CD4-positive, alpha-beta T cell (primary cell): ENCODE measurements at regions not wholly inside any gene's neighbourhood (a gene's known extent, or its start where the extent isn't known, plus 50 kb on each side); places are given as distances from the start of the nearest gene placed in this dataset.

Experiments
- ATAC-seq: fragments of 200-7000 bp; cut with Tn5 transposase; one replicate; pipeline ENCODE4 v1.10.0; 2022; ENCODE audit warnings: mild to moderate bottlenecking; ENCODE audit not compliant: poor library complexity
- CTCF ChIA-PET: fragments of 350-600 bp; sonication (Branson Sonifier 250); formaldehyde crosslinking; loops from one replicate; lab custom pipeline; 2021; ENCODE audit warnings: antibody characterized with exemption, inconsistent platforms; lab: Charles Lee
- POLR2A ChIA-PET: fragments of 350-600 bp; sonication (Branson Sonifier 250); formaldehyde crosslinking; loops from one replicate; lab custom pipeline; 2021; ENCODE audit warnings: antibody characterized with exemption, inconsistent platforms; lab: Charles Lee
- DNase-seq, 14 experiments: peaks; one replicate each; pipeline ENCODE4 v3.0.0-alpha.2; 2013 to 2020; ENCODE audit warnings: mixed read lengths in 2 of 14
- H3K27ac ChIP-seq, 2 donors: one replicate each; pipeline versions ENCODE4 v1.5.1 to v1.7.0; 2013; ENCODE audit warnings: low read length in 2 of 2, low read depth in 1 of 2, mild to moderate bottlenecking in 1 of 2
- H3K27me3 ChIP-seq, 2 experiments: 1 replicate in 1 of 2; 2 replicates in 1 of 2; pipeline versions ENCODE4 v1.6.1 to v1.7.0; 2013; ENCODE audit warnings: low read length in 2 of 2, control low read depth in 1 of 2, mild to moderate bottlenecking in 1 of 2, moderate library complexity in 1 of 2; ENCODE audit not compliant: insufficient read depth in 2 of 2, control insufficient read depth in 1 of 2
- H3K36me3 ChIP-seq: one replicate; pipeline ENCODE4 v1.6.1; 2013; ENCODE audit warnings: low read length, control low read depth; ENCODE audit not compliant: insufficient read depth
- H3K4me1 ChIP-seq: one replicate; pipeline ENCODE4 v1.6.1; 2013; ENCODE audit warnings: low read length, control low read depth; ENCODE audit not compliant: insufficient read depth
- H3K4me3 ChIP-seq: one replicate; pipeline ENCODE4 v1.5.1; 2013; ENCODE audit warnings: mild to moderate bottlenecking, low read length, moderate library complexity
- H3K9me3 ChIP-seq, 2 experiments: 1 replicate in 1 of 2; 2 replicates in 1 of 2; pipeline versions ENCODE4 v1.6.1 to v1.7.0; 2013; ENCODE audit warnings: low read length in 2 of 2, mild to moderate bottlenecking in 2 of 2, control low read depth in 1 of 2, moderate library complexity in 1 of 2; ENCODE audit not compliant: control insufficient read depth in 1 of 2, insufficient read depth in 1 of 2
- H3K27ac Mint-ChIP-seq: one replicate; pipeline ENCODE4 v1.8.0; 2020; ENCODE audit warnings: mixed read lengths
- H3K27me3 Mint-ChIP-seq: one replicate; pipeline ENCODE4 v1.8.0; 2021; ENCODE audit warnings: mixed read lengths
- H3K36me3 Mint-ChIP-seq: one replicate; pipeline ENCODE4 v1.8.0; 2021; ENCODE audit warnings: low read depth, mixed read lengths
- H3K4me1 Mint-ChIP-seq: one replicate; pipeline ENCODE4 v1.8.0; 2021; ENCODE audit warnings: low read depth, mixed read lengths
- H3K4me3 Mint-ChIP-seq: one replicate; pipeline ENCODE4 v1.8.0; 2020; ENCODE audit warnings: mild to moderate bottlenecking, mixed read lengths
- H3K9me3 Mint-ChIP-seq: one replicate; pipeline ENCODE4 v1.8.0; 2020; ENCODE audit warnings: mixed read lengths
- intact Hi-C, 2 experiments: fragments of 100-400 bp; cut with DNase I in 1 of 2; cut with micrococcal nuclease in 1 of 2; formaldehyde crosslinking; loops; one replicate each; pipeline versions ENCODE4 v1.15.1 to v1.9.0; 2023 to 2025; cut with DNase I, micrococcal nuclease
- TF ChIP-seq, protein P1 (sequence below): fragments of 200-600 bp; IDR thresholded peaks from one replicate; pipeline ENCODE4 v1.8.0; 2022; ENCODE audit warnings: antibody characterized with exemption, mild to moderate bottlenecking

DNA sequence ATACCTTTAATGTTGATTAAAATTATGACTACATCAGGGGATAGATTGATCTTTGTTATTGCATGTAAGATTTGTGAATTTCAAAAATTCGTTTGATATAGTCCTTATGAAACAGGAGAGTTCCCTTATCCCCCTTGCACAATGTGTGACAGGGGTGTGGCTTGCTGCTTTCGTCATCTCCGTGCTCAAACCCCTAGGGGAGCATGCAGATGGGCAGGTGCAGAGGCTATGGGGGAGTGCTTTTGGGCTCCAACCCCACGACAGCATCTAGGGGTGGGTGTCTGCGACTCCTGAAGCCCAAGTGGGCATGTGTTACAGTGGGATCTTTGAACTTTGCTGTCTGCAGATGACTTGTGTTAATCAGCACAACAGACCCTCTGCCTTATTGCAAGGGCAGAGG is 360.1 kb upstream of the GOLIM4 start:
- ATAC-seq (no peak), DNase-seq (no peak)
- ChIA-PET CTCF (no interaction called here), POLR2A (no interaction called here)
- Mint-ChIP-seq H3K27me3 (no peaks in the 10 kb centered on the region), H3K4me1 (no peaks in the 10 kb centered on the region), H3K4me3 (no peak overlapping the region), H3K36me3 (no peaks in the 10 kb centered on the region), H3K27ac (no peak overlapping the region), H3K9me3 (peaks cover 1% of the 10 kb centered on the region)
- no peak overlapping the region for H3K27ac ChIP-seq
- H3K9me3 ChIP-seq: peaks cover 0 to 9% of the 10 kb centered on the region in 2 experiments
- TF ChIP-seq, protein P1, sequence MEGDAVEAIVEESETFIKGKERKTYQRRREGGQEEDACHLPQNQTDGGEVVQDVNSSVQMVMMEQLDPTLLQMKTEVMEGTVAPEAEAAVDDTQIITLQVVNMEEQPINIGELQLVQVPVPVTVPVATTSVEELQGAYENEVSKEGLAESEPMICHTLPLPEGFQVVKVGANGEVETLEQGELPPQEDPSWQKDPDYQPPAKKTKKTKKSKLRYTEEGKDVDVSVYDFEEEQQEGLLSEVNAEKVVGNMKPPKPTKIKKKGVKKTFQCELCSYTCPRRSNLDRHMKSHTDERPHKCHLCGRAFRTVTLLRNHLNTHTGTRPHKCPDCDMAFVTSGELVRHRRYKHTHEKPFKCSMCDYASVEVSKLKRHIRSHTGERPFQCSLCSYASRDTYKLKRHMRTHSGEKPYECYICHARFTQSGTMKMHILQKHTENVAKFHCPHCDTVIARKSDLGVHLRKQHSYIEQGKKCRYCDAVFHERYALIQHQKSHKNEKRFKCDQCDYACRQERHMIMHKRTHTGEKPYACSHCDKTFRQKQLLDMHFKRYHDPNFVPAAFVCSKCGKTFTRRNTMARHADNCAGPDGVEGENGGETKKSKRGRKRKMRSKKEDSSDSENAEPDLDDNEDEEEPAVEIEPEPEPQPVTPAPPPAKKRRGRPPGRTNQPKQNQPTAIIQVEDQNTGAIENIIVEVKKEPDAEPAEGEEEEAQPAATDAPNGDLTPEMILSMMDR: no peak
- no peak overlapping the region for H3K4me3 ChIP-seq
- H3K36me3 ChIP-seq: no peaks in the 10 kb centered on the region
- no peaks in the 10 kb centered on the region for H3K4me1 ChIP-seq
- intact Hi-C loops: no loop called here
- H3K27me3 ChIP-seq: no peaks in the 10 kb centered on the region

DNA sequence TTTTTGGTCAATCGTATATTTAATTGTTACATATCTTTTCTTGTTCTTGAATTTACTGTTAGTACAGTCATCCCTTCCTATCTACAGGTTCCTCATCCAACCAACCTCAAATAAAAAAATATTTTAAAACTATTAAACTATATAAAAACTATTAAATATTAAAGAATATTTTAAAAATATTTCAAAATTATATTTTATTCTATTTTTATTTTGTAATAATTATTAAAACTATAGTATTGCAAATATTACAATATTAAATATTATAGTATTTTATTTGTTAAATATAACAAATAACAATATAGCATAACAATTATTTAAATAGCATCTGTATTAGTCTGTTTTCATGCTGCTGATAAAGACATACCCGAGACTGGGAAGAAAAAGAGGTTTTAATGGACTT is 357.9 kb upstream of the GOLIM4 start:
- H3K27ac ChIP-seq: no peak overlapping the region
- H3K36me3 ChIP-seq: no peaks in the 10 kb centered on the region
- no peaks in the 10 kb centered on the region for H3K27me3 ChIP-seq
- no peak for ATAC-seq
- Mint-ChIP-seq H3K9me3 (peaks cover 1% of the 10 kb centered on the region), H3K27me3 (no peaks in the 10 kb centered on the region), H3K4me1 (no peaks in the 10 kb centered on the region), H3K36me3 (no peaks in the 10 kb centered on the region), H3K27ac (no peak overlapping the region), H3K4me3 (no peak overlapping the region)
- TF ChIP-seq, protein P1: no peak
- H3K4me1 ChIP-seq: no peaks in the 10 kb centered on the region
- CTCF ChIA-PET: no interaction called here
- no peak overlapping the region for H3K4me3 ChIP-seq
- peaks cover 0 to 9% of the 10 kb centered on the region in 2 experiments for H3K9me3 ChIP-seq
- intact Hi-C loops: no loop called here
- POLR2A ChIA-PET: no interaction called here
- DNase-seq: no peak

DNA sequence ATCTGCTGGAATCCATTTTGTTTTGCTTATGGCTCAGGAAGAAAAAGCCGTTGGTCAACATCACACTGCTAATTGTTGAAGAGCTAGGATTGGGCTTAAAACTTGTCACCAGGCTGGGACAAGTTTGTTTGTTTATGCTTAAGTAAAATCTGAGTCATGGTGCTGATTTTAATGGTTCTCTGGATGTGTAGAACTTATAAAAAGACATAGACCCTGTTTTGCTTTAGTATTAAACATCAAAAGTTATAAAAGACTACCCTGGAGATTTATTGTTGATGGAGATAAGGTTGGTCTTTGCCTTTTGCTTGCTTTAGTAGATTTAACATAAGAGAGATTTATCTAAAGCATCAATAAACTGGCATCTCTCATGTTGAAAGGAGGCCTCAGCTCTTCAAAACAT is 348.2 kb upstream of the GOLIM4 start:
- intact Hi-C loops: no loop called here

More for the DNA sequence above, 348.2 kb upstream of the GOLIM4 start:
- Mint-ChIP-seq H3K27ac (no peak overlapping the region), H3K4me1 (no peaks in the 10 kb centered on the region), H3K36me3 (no peaks in the 10 kb centered on the region), H3K4me3 (no peak overlapping the region), H3K9me3 (no peaks in the 10 kb centered on the region), H3K27me3 (no peaks in the 10 kb centered on the region)
- DNase-seq (no peak), ATAC-seq (no peak)
- CTCF ChIA-PET: no interaction called here
- Histone ChIP-seq H3K27ac (no peak overlapping the region), H3K9me3 (no peaks in the 10 kb centered on the region), H3K27me3 (no peaks in the 10 kb centered on the region), H3K36me3 (no peaks in the 10 kb centered on the region), H3K4me3 (no peak overlapping the region), H3K4me1 (no peaks in the 10 kb centered on the region)
- TF ChIP-seq, protein P1: no peak
- POLR2A ChIA-PET: no interaction called here
